ENCODE measurements at regions not wholly inside any gene's neighbourhood (a gene's known extent, or its start where the extent isn't known, plus 50 kb on each side); places are given as distances from the start of the nearest gene placed in this dataset.

DNA sequence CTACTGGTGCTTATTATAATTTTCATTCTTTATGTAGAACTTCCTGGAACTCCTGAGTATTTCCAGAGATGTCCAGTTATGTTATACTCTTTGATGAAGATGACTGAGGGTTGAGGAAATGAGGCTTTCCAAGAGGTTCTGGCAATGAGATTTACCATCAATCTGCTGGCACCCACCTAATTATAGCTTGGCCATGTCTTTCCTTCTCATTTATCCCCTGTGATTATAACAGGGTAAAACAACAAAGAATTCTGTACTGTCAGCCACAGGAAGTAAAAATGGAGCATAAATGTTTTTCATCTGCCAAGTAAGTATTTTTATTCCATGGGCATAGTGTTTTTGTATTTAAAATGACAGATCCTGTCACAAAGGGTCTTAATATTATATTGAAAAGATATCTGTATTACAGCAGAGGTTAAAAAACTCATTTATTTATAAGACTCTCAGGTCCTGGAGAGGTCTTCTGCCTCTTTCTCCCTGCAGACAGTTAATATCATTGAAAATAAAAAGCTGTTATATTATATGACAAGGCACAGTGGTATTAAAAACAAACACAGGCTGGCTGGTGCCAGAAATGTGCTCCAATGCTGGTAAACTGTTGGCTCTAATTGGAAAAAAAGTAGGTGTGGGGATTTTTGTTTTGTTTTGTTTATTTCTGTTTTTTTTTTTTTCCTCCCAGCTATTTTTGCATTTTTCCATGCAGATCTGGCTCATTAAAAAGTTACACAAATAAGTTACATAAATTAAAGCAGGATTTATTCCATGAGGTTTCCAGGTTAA lies 1764.1 kb upstream of the CELF4 start:
- TF ChIP-seq, protein P1, sequence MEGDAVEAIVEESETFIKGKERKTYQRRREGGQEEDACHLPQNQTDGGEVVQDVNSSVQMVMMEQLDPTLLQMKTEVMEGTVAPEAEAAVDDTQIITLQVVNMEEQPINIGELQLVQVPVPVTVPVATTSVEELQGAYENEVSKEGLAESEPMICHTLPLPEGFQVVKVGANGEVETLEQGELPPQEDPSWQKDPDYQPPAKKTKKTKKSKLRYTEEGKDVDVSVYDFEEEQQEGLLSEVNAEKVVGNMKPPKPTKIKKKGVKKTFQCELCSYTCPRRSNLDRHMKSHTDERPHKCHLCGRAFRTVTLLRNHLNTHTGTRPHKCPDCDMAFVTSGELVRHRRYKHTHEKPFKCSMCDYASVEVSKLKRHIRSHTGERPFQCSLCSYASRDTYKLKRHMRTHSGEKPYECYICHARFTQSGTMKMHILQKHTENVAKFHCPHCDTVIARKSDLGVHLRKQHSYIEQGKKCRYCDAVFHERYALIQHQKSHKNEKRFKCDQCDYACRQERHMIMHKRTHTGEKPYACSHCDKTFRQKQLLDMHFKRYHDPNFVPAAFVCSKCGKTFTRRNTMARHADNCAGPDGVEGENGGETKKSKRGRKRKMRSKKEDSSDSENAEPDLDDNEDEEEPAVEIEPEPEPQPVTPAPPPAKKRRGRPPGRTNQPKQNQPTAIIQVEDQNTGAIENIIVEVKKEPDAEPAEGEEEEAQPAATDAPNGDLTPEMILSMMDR (IDR thresholded peaks at IDR 0.05), result no peak
- no peak for TF ChIP-seq POLR2A (IDR thresholded peaks at IDR 0.05)
